GM23338 (cell line): ENCODE measurements at regions not wholly inside any gene's neighbourhood (a gene's known extent, or its start where the extent isn't known, plus 50 kb on each side); places are given as distances from the start of the nearest gene placed in this dataset.

Experiments used
- CTCF ChIP-seq, 2 experiments: fragments of 200-600 bp in 1 of 2; sonication (generic) in 1 of 2; conservative IDR thresholded peaks; 2 replicates each; pipeline versions ENCODE4 v1.5.1 to v1.6.1; 2016 to 2017; ENCODE audit warnings: antibody characterized with exemption in 2 of 2, low read depth in 2 of 2, mild to moderate bottlenecking in 2 of 2, moderate library complexity in 1 of 2
- EZH2 ChIP-seq: fragments of 200-600 bp; sonication (generic); IDR thresholded peaks from one replicate; pipeline ENCODE4 v1.8.0; 2017; ENCODE audit warnings: antibody characterized with exemption, mild to moderate bottlenecking, low read depth; ENCODE audit not compliant: unreplicated experiment
- EZH2phosphoT487 ChIP-seq: fragments of 200-600 bp; sonication (generic); IDR thresholded peaks from one replicate; pipeline ENCODE4 v1.8.1; 2018; ENCODE audit warnings: antibody characterized with exemption; ENCODE audit not compliant: unreplicated experiment
- NANOG ChIP-seq: IDR thresholded peaks from 2 replicates; pipeline ENCODE4 v1.6.1; 2016; ENCODE audit warnings: antibody characterized with exemption, borderline replicate concordance
- POLR2AphosphoS5 ChIP-seq: IDR thresholded peaks from 2 replicates; pipeline ENCODE4 v1.6.1; 2016; ENCODE audit warnings: antibody characterized with exemption, low read depth
- REST ChIP-seq: IDR thresholded peaks from one replicate; pipeline ENCODE4 v1.6.1; 2018; ENCODE audit warnings: antibody characterized with exemption; ENCODE audit not compliant: unreplicated experiment
- STAT1 ChIP-seq: IDR thresholded peaks from one replicate; pipeline ENCODE4 v1.6.1; 2016; ENCODE audit warnings: antibody characterized with exemption; ENCODE audit not compliant: unreplicated experiment
- ZNF462 ChIP-seq: fragments of 250-450 bp; sonication (Bioruptor Pico); IDR thresholded peaks from 2 replicates; pipeline ENCODE4 v1.5.0; 2020; ENCODE audit warnings: mild to moderate bottlenecking, moderate library complexity

DNA sequence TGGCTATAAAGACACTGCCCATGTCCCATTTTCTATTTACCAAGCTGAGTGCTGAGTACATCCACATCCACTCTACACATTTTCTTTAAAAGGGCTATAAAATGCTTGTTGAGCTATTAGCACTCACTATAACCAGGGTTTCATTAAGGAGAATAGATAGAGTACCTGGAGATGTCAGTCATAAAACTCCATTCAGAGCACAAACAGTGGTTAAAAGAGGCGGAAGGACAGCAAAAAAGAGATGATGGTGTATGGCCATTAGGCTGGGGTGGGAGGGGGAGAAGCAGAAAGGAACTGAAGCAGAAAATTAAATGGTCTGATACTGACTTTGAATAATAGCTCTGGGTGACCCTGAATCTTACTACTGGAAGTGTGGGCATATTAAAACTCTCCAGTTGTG, 609.9 kb upstream of the MAP3K7 start:
- TF ChIP-seq CTCF (conservative IDR thresholded peaks at IDR 0.05; ENCODE audit: low read depth in 2 of 2) (no peak), POLR2AphosphoS5 (no peak), EZH2 (no peak), REST (no peak), STAT1 (no peak), EZH2phosphoT487 (no peak), NANOG (no peak), ZNF462 (CRISPR knock-in tag) (no peak)
